HG03097 (cell line): ENCODE measurements at regions not wholly inside any gene's neighbourhood (a gene's known extent, or its start where the extent isn't known, plus 50 kb on each side); places are given as distances from the start of the nearest gene placed in this dataset.

Source experiments
- ATAC-seq: cut with Tn5 transposase; IDR thresholded peaks from one replicate; pipeline ENCODE4 v1.9.1; 2021; ENCODE audit not compliant: unreplicated experiment, low FRiP score

GRCh38 chr14:31964490-31964889 lies 112.6 kb upstream of the ARHGAP5 start:
- ATAC-seq: no peak

GRCh38 chr14:31965071-31965734 lies 111.9 kb upstream of the ARHGAP5 start:
- ATAC-seq: no peak

- no peak for ATAC-seq
These were observed 111.1 kb upstream of the ARHGAP5 start for GRCh38 chr14:31965735-31966598.

GRCh38 chr14:31966896-31967668 lies 110.0 kb upstream of the ARHGAP5 start:
- ATAC-seq: no peak

GRCh38 chr14:31967669-31967975 lies 109.5 kb upstream of the ARHGAP5 start:
- no peak for ATAC-seq

GRCh38 chr14:31968107-31968810 lies 108.8 kb upstream of the ARHGAP5 start:
- no peak for ATAC-seq

- ATAC-seq: no peak
These were observed 108.0 kb upstream of the ARHGAP5 start for GRCh38 chr14:31968956-31969698.

GRCh38 chr14:31969699-31970240 lies 107.3 kb upstream of the ARHGAP5 start:
- ATAC-seq: no peak

GRCh38 chr14:31970744-31971143 lies 106.4 kb upstream of the ARHGAP5 start:
- no peak for ATAC-seq

GRCh38 chr14:31971612-31972011 lies 105.5 kb upstream of the ARHGAP5 start:
- ATAC-seq: no peak

GRCh38 chr14:31977001-31977556 lies 100.0 kb upstream of the ARHGAP5 start:
- ATAC-seq: no peak

GRCh38 chr14:31978423-31978822 lies 98.7 kb upstream of the ARHGAP5 start:
- ATAC-seq: no peak

GRCh38 chr14:31982642-31983041 lies 94.5 kb upstream of the ARHGAP5 start:
- no peak for ATAC-seq

GRCh38 chr14:31986405-31986804 lies 90.7 kb upstream of the ARHGAP5 start:
- ATAC-seq: no peak

- ATAC-seq: no peak
These were observed 89.4 kb upstream of the ARHGAP5 start for GRCh38 chr14:31987721-31988120.

- no peak for ATAC-seq
These were observed 88.9 kb upstream of the ARHGAP5 start for GRCh38 chr14:31988244-31988643.

- ATAC-seq: no peak
These were observed 86.8 kb upstream of the ARHGAP5 start for GRCh38 chr14:31990183-31990857.

- no peak for ATAC-seq
These were observed 86.1 kb upstream of the ARHGAP5 start for GRCh38 chr14:31990926-31991572.
